ENCODE measurements at regions not wholly inside any gene's neighbourhood (a gene's known extent, or its start where the extent isn't known, plus 50 kb on each side); places are given as distances from the start of the nearest gene placed in this dataset.

- no peak for DNase-seq (ENCODE audit: low spot score)
These were observed 74.1 kb upstream of the TMEM164 start for GRCh38 chrX:109928596-109929335.

GRCh38 chrX:109931677-109932076 lies 71.2 kb upstream of the TMEM164 start:
- no peak for DNase-seq (ENCODE audit: low spot score)

DNA sequence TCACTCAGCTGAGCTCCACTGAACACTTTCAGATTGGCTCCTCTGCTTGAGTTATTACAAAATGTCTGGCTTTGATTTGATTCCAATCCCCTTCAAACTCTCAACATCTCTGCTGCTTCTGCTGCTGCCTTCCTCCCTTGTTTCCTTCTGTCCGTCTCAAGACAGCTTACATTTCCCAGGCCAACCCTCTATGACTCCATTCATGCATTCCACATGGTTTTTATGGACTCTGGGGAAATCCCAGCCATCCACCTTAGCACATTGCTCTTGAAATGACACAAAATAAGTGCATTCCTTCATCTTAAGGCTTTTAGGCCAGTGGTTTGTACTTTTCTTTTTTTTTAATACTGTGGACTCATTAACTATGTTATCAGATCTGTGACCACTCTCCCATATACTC lies 68.5 kb upstream of the TMEM164 start:
- DNase-seq (ENCODE audit: low spot score): no peak

DNA sequence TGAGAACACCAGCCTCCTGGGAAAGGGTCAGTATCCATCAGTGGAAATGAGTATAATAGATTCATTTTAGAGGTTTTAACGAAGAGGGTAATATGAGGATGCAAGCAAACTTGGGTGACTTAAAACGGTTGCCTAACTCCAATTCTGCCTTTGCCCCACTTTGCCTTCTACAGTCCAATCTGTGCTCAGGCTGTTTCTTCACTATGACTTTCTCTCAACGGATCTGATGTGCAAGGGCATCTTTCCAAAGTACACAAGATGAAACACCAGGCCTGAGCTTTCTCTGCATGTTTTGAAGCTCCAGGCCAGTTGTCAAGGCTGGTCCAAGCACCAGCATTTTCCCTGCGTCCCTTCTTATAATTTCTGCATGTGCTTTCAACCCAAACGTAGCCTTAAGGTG lies 68.0 kb upstream of the TMEM164 start:
- no peak for DNase-seq (ENCODE audit: low spot score)

DNA sequence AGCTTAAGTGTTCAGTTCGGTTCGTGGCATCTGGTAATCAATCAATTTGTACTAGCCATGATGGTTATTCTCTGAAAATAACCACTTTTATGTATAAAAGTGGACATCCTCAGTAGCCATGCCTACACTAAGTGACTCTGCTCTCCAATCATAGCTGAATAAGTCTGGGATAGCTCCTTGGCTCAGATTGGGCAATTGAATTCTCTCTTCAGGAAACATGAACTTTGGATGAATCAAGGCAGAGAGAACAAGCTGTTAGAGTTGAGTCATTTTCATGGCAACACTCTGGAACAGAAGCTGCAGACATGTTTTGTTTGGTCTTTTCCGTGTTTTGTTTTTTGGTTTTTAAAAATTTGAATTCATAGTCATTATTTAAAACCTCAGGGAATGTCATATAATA lies 66.8 kb upstream of the TMEM164 start:
- no peak for DNase-seq (ENCODE audit: low spot score)

DNA sequence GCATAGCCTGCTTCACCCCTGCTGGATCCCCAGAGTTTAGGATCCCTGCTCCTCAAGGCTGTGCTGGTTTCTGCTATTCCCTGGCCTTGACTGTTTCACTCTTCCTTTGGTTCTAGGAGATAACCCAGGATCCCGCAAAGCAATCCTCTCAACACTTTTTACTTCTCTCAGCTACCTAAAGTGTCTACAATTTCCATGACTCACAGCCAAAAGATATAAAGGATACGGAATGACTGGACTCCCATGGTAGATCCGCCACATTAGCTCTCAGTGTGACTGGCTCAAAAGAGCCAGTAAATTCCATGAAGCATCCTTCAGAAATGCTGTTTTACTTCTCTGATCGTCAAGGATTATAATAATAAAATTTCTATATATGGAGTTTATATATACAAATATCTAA lies 66.3 kb upstream of the TMEM164 start:
- DNase-seq (ENCODE audit: low spot score): no peak

GRCh38 chrX:109939498-109939897 lies 63.4 kb upstream of the TMEM164 start:
- DNase-seq (ENCODE audit: low spot score): no peak

GRCh38 chrX:109940411-109940810 lies 62.5 kb upstream of the TMEM164 start:
- no peak for DNase-seq (ENCODE audit: low spot score)

GRCh38 chrX:109943092-109943739 lies 59.7 kb upstream of the TMEM164 start:
- DNase-seq (ENCODE audit: low spot score): no peak

GRCh38 chrX:109943740-109944092 lies 59.2 kb upstream of the TMEM164 start:
- no peak for DNase-seq (ENCODE audit: low spot score)

GRCh38 chrX:109952050-109952449 lies 50.9 kb upstream of the TMEM164 start:
- DNase-seq (ENCODE audit: low spot score): no peak

DNA sequence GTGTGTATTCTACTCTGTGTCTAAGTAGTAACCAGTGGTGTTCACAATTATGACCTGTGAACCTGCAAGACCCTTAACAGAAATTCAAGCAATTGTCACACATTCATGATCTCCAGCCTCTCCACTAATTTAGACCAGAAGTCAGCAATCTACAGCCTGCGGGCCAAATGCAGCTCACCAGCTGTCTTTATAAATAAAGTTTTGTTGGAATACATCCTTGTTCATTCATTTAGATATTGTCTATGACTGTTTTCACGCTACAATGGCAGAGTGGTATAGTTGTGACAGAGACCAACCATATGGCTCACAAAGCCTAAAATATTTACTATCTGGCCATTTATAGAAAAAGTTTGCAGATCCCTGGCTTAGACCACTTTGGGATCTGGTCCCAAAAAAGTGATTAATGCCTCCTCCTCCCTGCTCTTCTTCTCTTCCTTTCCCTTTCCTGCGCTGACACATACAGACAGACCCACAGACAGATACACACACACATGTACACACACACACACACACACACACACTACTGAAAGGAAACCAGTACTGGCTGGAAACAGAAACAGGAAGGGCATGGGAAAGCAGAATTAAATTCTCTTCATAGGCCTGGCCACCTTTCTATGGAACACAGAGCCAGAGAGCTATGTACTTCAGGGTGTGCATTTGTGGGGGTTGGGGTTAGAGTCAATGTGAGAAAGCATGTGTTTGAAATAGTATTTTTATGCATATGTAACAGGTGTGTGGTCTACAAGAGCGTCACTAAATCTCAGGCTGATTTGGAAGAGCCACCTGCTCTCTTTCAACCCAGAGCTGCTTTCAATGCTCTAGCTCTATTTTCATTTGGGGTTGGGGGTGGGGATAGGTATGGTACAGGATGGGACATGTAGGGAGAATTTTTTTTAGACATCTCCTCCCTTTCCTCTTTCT lies 49.7 kb upstream of the TMEM164 start:
- no peak for DNase-seq (ENCODE audit: low spot score)
